HG02678 (cell line): ENCODE measurements at regions not wholly inside any gene's neighbourhood (a gene's known extent, or its start where the extent isn't known, plus 50 kb on each side); places are given as distances from the start of the nearest gene placed in this dataset.
"Not testable (repeated sequence)": the region's sequence is repeated elsewhere in the genome, so short reads cannot be mapped to it uniquely, and the experiment has no call there.

ENCODE experiments used
- ATAC-seq: cut with Tn5 transposase; IDR thresholded peaks from one replicate; pipeline ENCODE4 v1.9.1; 2021; ENCODE audit warnings: mild to moderate bottlenecking, moderate library complexity; ENCODE audit not compliant: unreplicated experiment

DNA sequence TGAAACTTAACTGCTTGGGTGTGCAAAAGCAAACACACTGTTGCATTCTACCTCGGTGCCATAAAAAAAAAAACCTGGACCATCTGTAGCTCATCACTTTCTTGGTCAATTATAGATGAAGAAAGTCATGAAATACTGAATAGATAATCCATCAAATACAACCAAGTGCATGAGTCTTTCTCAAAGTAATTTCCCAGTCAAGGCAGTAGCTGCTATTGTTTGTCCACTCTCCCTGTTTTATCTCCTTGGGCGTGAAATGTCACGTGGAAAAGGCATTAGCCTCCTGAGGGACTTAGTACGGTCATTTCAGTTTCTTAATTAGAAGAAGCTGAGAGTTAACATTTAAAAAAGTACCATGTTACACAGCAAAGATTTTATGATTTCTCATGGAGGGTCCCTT is 1697.9 kb downstream of the PCDH9 start:
- no peak for ATAC-seq

DNA sequence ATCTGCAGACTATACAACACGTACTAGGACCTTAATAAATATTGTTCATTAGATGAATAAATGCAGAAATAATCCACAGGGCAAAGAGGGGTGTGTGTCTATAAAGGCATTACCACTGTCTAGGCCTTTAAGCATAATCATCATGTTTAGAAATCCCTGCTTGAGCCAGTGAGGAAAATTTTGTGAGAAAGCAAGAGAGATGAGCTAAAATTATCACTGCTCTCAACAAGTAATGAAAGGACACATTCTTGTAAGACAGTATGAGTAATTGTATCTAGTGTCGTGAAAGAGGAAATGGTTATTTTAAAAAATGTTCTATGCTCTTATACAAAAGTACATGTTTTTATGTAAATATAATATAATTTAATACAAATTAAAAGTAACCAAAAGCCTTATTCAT is 1699.4 kb downstream of the PCDH9 start:
- ATAC-seq, result no peak

DNA sequence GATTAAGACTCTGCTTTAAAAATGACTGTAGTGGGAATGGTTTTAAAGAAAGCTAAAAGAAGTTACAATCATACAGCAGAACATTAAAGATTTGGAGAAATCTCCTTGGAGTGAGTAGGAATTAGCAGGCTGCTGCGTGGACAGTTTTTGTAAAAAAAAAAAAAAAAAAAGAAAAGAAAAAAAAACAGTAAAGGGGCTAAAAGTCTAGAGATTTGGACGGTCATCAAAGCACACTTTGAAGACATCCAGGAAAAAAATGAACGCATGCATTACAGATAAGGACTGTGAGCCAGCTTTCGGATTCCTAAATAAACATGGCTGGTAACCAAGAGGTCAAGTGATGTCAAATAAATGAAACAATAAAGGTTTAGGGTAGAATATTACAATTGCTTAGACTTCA is 1700.6 kb downstream of the PCDH9 start:
- ATAC-seq, result no peak

DNA sequence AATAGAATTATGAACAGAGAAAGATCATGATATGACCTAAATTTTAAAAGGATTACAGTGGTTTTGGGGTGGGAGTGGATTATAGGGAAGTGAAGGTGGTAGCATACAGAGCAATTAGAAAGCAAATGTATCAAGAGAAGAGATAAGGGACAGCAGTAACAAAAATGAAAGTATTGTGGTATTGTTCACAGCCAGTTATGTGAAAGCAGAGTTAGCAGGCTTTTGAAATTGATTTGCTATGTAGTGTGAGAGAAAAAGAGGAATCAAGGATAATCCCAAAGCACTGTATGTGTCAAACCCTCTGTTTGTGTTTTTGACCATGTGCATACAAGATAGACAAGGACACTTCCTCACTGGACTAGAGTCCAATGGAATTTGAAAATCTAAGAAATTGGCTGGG is 1721.4 kb downstream of the PCDH9 start:
- no peak for ATAC-seq

DNA sequence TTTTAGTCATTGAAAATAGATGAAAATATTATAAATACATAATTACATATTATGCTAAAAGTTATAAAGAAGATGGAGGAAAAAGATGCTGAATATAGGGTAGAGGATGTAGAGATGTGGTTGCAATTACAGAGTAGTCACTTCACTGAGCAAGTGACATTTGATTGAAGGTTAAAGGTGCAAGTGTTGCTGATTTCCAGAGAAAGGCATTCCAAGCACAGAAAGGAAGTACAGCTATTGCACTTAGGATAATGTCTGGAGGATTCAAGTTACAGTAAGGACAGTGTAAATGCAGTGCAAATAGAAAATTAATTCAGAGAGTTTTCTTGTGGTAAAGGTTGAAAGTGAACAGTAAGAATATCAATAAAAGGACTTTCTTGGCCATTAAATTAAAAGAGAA is 1721.8 kb downstream of the PCDH9 start:
- ATAC-seq, result no peak

DNA sequence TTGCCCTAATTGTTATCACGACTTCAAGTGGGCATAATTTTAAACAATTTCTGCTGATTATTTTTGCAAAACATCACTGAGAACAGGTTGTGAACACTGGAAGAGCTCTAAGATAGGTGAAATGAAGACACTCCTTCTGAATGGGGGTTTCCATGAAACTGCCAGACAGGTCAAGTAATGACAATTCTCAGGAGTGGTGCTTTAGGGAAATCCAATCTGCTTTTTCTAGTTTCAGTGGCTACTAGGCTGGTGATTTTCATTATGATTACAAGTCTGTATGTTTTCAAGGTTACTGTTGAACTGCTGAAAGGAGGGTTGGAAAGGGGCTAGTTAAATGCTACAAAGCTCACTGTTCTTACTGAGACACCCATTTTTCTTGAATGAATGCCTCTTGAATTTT is 1724.2 kb downstream of the PCDH9 start:
- no peak for ATAC-seq

DNA sequence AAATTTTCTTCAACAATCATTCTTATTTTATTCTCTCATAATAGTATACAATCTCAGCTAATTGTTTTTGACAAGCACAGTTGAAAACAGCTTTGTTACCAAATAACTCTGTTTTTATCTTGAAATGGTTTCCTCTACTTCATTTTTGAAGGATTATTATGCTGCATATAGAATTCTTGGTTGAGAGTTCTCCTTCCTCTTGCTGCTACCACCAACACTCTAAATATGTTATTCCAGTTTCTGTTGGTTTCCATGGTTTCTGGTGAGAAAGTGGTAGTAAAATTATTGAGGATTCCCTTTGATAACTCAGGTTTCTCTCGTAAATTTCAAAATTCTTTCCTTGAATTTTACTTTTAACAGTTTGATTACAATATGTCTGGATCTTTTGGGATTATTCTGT is 1725.9 kb downstream of the PCDH9 start:
- ATAC-seq, result no peak

DNA sequence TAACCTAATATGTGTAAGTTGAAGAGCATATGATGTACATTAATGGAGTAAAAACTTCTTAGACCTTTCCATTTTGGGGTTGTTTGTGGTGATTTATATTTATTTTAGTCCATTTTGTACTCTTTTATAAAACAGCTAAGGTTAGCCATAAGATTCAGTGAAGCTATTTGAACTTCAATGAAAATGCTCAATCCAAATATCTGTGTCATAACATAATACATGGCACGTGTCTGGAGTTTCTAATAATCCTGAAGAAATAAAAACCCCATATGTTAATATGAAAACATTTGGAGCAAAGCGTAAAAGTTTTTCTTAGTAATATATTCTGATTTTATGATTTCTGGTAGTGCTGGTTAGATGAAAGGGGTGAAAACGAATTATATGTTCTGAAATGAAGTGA is 1729.7 kb downstream of the PCDH9 start:
- ATAC-seq, result no peak

DNA sequence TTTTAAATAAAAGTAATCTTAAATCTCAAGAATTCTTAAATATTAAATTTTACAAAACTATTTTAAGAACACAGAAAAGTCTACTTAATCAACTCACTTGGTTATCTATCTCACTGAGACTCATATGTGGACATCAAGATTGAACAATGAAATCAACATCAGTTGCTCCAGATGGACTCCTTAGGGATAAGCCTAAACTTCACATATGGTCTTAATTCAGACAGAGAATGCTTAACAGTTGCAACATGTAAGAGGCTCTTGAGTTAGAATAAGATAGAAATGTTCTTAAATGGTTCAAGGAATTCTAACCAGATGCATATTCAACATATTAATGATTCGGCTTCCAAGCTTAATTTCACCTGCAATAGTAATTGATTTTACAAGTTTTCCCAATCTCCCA is 1730.9 kb downstream of the PCDH9 start:
- ATAC-seq, result no peak

DNA sequence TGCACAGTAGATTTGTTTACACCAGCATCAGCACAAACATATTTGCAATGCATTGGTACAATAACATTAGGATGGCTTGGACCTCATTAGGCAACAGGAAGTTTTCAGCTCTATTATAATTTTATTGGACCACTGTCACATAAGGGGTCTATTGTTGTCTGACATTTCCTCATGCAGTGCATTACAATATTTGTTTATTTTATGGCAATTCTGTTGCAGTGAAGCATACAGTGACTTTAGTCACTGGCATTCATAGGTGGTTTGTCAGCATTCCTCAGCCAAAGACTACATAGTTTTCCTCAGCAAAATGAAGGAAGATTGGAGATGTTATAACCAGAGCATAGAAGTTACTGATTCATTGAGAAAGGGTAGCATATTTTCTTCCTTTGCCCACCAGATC is 1732.9 kb downstream of the PCDH9 start:
- no peak for ATAC-seq

DNA sequence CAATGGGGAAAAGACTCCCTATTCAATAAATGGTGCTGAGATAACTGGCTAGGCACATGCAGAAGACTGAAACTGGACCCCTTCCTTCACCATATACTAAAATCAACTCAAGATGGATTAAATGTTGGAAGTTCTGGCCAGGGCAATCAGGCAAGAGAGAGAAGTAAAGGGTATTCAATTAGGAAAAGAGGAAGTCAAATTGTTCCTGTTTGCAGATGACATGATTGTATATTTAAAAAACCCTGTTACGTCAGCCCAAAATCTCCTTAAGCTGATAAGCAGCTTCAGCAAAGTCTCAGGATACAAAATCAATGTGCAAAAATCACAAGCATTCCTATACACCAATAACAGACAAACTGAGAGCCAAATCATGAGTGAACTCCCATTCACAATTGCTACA is 1739.4 kb downstream of the PCDH9 start:
- not testable (repeated sequence) for ATAC-seq

DNA sequence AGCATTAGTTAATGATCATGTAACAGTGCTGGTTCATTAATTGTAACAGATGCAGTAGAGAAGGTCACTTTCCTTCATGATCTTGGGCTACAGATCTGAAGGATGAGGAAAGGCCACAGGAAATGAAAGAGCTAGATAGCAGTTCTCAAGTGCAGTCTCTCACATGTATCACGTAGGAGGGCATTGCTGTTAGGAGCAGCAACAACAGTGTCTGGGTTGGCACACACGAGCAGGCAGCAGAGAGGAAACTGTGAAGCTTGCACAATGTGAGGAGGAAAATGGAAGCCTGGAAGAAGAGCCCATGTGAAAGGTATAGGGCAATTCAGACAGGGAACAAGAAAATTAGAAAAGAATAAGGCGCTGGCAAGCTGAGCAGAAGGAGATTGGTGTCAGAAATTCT is 1741.5 kb downstream of the PCDH9 start:
- no peak for ATAC-seq

DNA sequence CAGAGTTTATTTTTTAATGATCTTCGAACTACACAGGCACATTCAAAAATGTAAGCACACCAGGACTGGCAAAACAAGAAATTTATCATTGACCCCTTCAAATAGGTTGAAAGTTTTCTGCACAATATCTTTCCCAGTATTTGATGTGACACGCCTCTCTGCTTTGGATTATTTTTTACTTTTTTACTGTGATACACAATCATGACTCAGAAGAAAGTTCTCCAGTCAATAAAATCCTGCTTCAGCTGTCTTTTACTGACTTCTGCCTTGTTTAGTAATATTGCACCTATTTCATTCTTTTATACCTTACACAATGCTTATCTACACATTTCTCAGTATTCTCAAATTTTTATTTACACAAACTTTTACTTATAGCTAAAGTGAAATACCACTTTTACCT is 1750.4 kb downstream of the PCDH9 start:
- no peak for ATAC-seq

DNA sequence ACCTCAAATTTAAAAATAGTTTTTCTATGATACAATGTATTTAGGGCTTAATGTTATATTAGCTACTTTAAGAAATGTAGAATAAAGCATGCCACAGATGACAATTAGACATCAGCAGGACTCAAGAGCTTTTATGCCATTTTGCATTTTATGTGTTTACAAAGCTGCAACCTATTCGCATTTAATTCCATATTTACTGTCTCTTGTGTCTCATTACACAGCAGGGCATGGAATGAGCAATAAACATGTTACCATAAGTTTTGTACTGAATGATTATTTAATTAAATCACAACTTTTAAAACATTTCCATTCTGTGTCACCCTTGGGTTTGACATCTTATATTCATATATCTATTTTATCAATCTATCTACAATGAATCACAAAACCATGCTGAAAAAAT is 1756.9 kb downstream of the PCDH9 start:
- ATAC-seq, result no peak

DNA sequence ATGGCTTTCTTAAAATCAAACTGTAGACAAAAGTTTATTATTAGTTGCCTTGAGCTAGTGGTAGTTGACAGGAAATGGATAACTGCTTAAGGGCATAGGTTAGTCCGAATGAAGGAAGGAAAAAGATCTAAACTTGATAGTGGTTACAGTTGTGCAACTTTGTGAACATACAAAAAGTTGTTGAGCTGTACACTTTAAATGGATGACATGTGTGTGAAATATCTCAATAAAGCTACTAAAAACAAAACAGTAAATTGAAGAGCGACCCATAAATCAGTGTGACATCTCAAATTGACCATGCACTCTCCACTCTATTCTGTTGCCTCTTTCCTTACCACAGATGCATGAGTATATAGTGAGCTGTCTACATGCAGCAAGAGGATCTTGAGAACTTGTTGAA is 1757.8 kb downstream of the PCDH9 start:
- ATAC-seq, result no peak

DNA sequence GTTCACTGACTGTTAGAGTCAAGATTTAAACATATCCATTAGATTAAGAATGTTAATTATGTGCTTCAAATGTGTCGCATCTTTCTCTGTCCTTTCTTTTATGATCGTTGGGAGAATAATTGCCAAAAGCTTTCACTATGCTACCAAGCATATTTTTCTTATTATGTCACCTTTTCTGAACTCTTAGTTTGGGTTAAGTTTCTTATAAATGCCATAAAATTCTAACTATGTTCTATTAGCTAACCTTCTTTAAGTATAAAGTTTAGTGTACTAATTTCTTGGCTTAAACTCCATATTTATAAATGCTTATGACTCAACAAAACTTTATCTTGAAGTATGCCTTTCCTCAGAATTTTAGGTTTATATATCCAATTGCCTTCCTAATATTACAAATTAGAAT is 1759.4 kb downstream of the PCDH9 start:
- no peak for ATAC-seq

DNA sequence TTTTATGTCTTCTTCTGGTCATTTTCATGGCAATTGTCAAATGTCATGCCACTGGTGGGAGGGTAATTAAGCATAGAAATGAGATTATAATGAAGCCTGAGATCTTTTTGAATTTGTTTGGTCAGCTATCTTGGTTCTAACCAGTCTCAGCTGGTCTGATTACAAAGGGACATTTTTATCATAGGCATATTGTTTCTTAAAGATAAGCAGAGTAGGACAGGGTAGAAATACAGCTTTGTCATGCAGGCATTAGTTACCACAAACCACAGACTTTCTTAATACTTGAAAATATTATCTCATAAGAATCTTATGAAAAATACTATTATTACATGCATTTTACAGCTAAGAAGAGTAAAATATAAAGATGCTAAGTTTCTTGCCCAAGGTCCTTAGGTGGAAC is 1761.5 kb downstream of the PCDH9 start:
- no peak for ATAC-seq

DNA sequence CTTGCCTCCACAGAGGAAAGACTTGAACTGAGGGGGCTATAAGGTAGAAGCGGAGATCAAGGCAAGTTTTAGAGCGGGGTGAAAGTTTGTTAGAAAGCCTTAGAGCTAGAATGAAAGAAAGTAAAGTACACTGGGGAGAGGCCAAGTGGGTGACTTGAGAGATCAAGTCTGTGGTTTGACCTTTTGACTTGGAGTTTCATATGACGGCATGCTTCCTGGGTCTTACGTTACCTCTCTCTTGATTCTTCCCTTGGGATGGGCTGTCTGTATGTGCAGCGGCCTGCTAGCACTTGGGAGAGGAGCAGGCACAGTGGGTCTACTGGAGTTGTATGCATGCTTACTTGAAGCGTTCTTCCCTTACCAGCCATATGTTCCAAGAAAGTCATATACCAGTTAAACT is 1768.5 kb downstream of the PCDH9 start:
- ATAC-seq, result no peak

DNA sequence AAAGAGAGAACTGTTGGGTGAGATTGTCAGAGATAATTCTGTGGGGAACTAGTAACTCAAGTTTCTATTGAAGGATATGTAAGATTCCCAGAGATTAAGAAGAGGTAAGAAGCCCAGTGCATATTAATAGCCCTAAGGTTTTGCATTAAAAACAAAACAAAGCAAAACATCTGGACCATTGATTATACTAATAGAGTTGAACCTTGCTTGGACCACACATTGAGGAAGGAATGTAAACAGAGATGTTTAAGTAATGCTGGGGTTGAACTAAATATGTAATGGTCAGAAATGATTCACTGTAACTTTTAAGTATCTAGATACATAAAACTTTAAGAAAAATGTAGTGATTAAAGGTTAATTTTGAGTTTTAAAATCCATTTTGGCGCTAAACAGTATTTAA is 1770.0 kb downstream of the PCDH9 start:
- ATAC-seq, result no peak

DNA sequence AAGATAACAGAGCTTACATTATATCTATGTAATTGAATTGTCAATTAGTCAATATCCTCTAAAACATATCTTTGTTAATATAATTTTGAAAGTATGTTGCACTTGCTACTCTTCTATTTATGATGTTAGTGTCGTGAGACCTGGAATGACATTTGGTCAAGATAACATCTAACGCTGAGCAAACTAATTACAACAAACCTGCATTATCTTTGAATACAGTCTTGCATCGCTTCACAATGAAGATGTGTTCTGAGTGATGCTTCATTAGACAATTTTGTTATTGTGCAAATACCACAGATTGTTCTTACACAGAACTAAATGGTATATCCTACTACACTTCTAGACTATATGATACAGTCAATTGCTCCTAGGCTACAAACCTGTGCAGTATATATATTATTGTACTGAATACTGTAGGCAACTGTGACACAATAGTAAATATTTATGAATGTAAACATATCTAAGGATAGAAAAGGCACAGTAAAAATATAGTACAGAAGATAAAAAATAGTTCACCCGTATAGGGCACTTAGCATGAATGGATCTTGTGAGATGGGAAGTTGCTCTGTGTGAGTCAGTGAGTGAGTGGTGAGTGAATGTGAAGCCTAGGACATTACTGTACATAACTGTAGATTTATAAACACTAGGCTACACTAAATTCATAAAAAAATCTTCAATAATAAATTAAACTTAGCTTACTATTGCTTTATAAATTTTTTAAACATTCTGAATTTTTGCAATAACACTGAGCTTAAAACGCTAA is 1773.8 kb downstream of the PCDH9 start:
- ATAC-seq, result no peak

DNA sequence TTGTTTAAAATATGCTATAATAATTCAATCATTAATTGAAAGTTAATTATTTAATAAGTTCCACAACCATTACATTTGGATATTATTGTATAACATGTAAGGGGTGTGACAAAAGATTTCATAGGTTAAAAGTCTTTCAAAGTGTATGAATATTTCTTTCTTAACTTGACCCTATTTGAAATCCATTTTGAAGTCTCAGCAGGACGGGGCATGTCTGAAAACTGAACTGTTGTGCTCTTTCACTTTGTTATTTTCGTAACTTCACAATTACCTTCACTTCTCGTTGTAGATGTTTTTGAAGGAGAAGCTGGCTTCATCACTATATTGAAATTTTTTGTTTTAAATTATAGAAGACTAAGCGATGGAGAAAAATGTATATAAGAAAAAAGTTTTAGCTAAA is 1775.7 kb downstream of the PCDH9 start:
- ATAC-seq, result no peak

DNA sequence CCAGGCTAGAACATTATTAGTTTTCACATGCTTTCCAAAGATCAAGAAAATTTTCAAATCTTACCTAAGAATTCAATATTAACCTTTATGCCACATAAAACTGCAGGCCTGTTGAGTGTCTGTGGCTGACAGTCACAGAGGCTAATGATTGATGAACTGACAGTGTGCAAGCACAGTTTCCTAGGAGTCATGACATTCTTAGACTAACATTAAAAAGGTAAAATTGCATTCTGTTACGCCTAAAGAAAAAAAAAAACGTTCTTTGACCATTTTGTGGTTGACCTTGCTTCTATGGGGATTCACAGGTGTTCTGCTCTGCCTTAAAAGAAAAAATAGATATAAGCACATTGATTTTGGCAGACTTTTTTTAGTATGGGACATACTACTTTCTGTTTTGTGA is 1776.2 kb downstream of the PCDH9 start:
- ATAC-seq, result no peak

DNA sequence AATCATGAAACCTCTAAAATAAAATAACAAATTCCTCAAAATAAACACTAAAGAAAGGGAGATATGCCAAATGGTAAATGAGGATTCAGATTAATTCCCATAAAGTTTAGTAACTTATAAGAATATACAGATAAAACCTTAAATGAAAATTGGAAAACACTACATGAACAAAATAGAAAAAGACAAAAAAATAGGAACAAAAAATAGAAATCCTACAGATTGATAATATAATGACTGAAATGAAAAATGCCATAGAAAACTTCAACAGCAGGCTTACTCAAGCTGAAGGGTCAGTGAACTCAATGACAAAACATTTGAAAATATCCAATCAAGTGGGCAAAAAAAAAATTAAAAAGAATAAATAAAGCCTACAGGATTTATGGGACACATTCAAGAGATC is 1784.8 kb downstream of the PCDH9 start:
- no peak for ATAC-seq
